B cell (primary cell): ENCODE measurements at regions not wholly inside any gene's neighbourhood (a gene's known extent, or its start where the extent isn't known, plus 50 kb on each side); places are given as distances from the start of the nearest gene placed in this dataset.
A peak's percentile ranks its signal among the peaks of the same experiment; 100 is the strongest.

Experiments
- CTCF ChIP-seq: fragments of 200-600 bp; IDR thresholded peaks from one replicate; pipeline ENCODE4 v1.8.0; 2022; ENCODE audit warnings: antibody characterized with exemption, mild to moderate bottlenecking
- EZH2 ChIP-seq: IDR thresholded peaks from 2 replicates; pipeline ENCODE4 v1.6.1; 2012; ENCODE audit warnings: borderline replicate concordance, low read depth, mild to moderate bottlenecking, moderate library complexity, low read length; ENCODE audit not compliant: insufficient read depth, poor library complexity, severe bottlenecking

GRCh38 chr14:37903343-37904191 is 304.1 kb upstream of the SSTR1 start:
- TF ChIP-seq CTCF = peak; percentile 32
- TF ChIP-seq EZH2 = no peak
